HG03575 (cell line): ENCODE measurements at regions not wholly inside any gene's neighbourhood (a gene's known extent, or its start where the extent isn't known, plus 50 kb on each side); places are given as distances from the start of the nearest gene placed in this dataset.
"Not testable (repeated sequence)": the region's sequence is repeated elsewhere in the genome, so short reads cannot be mapped to it uniquely, and the experiment has no call there.

ENCODE experiments used
- ATAC-seq: cut with Tn5 transposase; IDR thresholded peaks from one replicate; pipeline ENCODE4 v1.9.1; 2021; ENCODE audit not compliant: unreplicated experiment, insufficient number of reproducible peaks, low FRiP score; ENCODE audit errors: extremely low read depth

DNA sequence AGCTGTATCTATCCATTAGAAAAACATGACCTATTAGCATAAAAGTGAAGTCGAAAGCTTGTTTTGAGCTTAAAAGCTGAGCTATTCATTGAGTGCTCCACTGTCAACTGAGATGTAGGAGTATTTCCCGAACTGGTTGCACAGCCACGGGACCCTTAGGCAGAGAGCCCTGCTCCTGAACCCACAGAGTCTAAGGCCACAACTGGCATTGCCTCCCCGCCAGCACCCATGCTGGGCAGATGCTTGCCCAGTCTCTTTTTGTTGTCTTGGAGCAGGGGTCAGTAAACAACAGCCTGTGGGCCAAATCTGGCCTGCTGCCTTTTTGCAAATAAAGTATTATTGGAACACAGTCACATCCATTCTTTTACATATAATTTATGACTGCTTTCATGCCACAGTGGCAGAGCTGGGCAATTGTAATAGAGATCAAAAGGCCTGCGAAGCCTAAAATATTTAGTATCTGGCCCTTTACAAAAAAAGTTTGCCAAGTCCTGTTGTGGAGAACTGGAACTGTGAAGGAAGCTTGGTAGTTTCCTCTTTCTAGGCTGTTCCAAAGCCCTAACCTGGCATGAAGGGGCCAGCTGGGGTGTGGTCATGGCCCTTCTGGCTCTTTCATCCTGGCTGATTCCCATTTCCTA lies 58.4 kb upstream of the WAPL start:
- ATAC-seq = no peak

DNA sequence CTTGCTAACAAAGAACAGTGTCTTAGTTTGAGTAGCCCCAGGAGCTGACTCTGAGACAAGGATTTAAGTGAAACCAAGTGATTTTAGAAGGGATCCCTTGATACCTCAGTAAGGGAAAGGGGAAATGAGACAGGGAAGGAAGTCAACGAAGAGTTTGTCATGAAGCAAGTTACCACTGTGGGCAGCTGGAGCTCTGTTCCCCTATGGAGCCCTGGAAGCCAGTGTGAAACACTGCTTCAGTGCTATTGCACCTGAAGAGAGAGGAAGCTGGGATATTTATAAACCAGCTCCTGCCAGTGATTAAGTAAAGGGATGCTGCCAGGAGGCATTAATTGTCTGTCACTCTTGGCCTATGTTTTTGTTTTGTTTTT lies 58.9 kb upstream of the WAPL start:
- no peak for ATAC-seq

DNA sequence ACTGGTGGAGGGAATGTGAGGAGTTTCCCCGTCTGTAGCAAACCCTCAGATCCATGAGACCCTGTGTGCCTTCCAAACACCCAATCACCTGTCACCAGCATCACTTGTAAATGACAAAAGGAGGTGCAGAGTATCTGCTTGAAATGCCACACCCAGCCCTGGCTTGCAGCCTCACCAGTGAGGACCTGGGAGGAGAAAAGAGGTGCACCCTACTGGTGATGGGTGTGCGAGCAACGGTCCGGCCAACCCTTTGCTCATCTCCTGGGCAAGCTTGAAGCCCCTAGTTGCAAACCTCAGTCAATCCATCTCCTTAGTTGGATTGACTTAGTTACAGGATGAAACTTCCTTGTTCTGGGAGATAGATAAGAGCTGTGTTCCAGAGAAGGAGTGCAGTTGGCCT lies 62.4 kb upstream of the WAPL start:
- ATAC-seq = no peak

DNA sequence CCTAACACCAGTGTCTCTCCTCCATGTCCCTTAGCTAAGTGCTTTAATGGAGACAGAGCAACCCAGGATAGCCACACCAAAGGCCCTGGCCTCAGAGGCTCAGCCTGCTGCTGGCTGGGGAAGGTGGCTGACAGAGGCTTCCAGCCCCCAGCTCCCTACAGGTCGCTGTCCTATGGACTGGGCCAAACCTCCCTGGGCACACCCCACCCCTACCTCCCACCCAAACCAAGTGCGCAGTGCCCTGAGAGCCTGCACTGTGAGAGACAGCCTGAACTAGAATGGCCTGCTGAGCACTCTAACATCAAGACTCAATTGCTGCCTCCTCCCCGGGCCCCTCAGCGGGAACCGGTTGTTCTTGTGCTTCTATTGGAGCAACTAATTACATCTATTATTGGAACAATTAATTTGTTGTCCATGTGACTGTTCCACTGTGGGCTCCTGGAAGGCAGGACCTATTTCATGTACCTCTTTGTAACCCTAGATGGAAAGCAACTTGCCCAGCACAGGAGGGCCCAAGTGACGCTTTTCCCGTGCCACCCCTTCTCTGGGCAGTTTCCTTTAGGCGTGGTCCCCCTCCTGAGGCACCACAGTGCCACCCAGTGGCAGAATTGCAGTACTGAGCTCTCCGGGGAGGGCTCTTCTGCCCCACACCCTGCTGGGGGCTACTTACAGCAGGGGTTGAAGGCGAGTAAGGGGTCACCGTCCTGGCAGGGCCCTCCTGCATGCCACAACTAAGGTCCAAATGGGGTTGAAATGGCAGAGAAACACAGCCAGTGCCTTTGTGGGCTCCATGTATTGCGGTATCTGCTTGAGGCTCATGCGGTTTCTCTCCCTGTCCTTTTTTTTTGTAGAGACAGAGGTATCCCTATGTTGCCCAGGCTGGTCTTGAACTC lies 63.7 kb upstream of the WAPL start:
- ATAC-seq = no peak

DNA sequence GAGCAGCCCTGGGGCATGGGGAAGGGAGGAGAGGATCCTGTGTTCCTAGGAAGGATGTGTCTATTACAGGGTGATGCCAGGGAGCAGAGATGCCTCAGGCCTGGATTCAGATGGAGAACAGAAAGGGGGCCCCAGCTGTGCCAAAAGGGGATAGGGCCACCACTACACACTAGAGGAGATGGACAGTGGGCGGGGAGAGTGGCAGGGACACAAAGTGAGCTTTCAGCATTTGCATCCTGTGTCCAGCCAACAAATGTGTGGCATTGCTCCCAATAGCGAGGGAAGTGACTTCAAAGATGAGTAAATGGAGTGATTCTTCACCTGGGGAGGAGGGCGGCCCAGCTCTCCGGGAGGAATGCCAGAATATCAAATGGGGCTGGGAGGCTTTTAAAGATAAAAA lies 64.9 kb upstream of the WAPL start:
- ATAC-seq = no peak

DNA sequence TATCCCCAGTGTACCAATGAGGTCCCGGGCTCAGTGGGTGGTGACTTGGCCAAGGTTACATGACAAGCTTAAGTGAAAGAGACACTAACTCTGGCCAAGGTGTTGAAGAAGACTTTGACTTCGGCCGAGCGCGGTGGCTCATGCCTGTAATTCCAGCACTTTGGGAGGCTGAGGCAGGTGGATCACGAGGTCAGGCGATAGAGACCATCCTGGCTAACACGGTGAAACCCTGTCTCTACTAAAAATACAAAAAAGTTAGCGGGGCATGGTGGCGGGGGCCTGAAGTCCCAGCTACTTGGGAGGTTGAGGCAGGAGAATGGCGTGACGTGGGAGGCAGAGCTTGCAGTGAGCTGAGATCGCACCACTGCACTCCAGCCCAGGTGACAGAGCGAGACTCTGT lies 65.6 kb upstream of the OPN4 start:
- ATAC-seq = not testable (repeated sequence)

DNA sequence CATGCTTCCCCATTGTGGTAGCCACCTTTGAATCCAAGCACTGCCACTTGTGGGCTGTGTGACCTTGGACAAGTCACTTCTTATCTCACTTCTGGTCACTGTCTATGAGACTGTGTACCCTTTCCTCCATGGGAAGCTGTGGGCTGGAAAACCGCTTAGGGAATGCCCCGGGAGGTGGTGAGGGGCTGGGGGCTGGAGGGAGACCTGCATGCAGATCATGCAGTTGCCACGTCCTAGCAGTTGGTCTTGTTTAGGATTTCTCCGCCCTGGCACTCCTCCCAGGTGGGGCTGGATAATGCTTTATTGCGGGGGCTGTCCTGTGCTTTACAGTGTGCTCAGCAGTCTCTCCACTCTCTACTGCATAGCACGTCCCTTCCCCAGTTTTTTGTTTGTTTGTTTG lies 62.9 kb upstream of the OPN4 start:
- ATAC-seq = no peak

DNA sequence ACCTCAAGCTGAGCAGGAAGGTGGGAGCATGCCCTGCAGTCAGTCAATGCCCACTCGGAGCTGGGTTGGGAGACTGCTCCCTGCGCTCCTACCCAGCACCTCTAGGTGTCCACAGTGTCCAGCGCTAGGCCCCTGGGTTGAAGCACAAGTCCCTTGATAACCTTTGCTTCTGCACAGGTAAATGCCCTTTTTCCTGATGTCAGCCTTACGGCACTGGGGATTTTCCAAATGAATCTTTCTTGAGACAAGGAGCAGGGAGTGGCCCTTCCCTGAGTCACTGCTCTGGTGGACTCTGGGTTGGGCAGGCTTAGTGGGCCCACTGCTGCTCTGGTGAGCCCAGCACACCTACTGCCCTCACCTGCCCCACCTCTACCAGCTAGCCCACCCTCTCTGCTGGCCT lies 61.9 kb upstream of the OPN4 start:
- no peak for ATAC-seq

DNA sequence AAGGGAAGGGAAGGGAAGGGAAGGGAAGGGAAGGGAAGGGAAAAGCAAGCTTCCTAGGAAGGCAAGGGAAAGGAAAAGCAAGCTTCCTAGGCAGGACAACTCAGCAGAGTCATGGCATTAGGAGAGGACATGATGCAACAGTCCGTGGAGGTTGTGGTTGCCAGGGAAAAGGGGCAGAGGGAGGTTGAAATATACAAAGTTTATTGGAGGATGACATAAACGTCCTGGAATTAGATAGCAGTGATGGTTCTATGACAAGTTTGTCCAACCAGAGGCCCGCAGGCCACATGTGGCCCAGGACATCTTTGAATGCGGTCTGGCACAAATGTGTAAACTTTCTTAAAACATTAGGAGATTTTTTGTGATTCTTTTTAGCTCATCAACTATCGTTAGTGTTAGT lies 59.8 kb upstream of the OPN4 start:
- no peak for ATAC-seq

DNA sequence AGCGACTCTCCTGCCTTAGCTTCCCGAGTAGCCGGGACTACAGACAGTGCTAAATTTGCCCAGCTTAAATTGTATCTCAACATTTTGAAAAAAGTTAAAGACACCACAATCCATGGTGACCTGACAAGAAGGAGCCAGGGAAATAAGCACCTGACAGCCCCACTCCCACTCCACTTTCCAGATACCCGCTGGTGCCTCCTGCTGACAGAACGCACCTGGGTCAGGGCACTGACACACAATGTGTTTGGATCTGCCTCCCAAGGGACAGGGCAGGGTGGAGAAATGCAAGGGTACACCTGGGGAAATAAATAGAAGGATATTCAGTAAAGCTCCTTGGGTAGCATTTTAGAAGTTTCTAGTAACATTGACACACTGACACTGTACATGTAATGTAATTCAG lies 58.9 kb upstream of the OPN4 start:
- ATAC-seq = no peak

DNA sequence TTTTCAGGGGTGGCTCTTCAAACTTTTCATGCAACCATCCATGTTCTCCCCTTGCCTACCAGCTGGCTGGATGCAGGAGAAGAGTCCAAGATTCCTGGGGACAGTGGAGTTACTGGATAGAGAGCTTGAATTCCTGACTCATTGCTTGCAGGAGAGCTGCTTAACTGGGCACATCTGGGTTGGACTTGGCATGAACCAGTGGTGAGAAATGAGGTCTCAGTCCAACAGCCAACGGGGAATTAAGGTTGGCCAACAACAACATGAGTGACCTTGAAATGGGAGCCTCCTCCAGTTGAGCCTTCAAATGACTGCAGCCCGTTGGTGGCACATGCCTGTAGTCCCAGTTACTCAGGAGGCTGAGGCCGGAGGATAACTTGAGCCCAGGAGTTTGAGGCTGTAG lies 58.1 kb upstream of the OPN4 start:
- no peak for ATAC-seq

DNA sequence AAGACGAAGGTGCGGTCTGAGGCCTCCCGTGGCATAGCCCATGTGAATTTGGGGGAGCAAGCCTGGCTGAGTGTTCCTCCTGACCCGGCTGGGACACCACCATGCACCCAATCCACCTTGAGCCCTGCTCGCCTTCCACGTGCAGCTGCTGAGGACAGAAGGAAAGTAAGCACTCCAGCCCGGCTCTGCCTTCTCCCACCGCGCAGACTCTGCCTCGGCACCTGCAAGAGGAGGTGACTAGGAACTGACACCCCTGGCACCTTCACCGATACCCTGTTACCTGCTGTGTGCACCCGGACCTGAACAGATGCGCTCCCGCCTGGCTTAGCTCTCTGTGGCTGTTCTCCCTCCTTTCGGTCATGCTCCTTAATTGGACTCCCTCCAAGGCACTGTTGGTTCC lies 57.0 kb upstream of the OPN4 start:
- no peak for ATAC-seq

DNA sequence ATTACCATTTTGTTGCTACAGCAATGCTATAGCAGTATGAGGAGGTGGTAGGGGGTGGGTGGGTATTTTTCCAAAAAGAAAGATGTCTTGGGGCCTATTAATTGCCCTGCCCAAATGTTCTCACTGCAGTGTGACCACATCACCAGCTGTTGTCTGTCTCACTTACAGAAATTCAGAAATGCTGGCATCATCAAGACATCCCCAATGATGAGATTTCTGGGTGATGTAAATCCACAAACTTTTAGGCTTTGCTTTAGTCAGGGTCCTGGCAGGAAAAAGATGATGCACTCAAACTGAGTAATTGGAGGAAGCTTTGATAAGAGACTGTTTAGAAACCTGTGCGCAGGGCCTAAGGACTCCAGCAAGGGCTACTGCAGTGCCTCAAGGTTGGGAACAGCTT lies 56.2 kb upstream of the OPN4 start:
- ATAC-seq = no peak

DNA sequence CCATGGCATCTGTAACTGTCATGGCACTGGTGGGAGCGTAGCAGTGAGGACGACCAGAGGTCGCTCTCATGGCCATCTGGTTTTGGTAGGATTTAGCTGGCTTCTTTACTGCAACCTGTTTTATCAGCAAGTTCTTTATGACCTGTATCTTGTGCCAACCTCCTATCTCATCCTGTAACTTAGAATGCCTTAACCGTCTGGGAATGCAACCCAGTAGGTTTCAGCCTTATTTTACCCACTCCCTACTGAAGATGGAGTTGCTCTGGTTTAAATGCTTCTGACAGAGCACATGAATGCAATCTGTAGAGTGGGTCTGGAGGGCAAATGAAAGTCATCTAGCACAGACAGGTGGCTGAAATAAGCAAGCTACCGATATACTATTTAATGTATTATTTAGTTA lies 55.3 kb upstream of the OPN4 start:
- ATAC-seq = no peak

DNA sequence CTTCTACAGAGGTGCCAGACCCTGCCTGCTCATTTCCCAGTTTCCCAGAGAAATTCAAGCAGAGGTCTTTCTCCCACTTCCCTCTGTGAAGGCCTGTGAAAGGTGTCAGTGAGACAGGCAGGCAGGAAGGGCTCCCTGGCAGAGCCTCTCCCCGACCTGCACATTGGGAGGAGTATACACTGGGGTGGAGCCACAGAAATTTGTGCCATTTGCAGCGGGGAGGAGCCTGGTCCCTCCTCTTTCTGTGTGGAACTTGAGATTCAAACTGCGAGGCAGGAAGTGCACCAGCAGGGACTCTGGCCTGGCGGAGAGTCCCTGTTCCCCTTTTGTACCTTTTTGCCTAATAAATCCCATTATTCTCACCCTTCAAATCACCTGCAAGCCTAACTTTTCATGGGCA lies 54.6 kb upstream of the OPN4 start:
- peak; percentile 45 for ATAC-seq

DNA sequence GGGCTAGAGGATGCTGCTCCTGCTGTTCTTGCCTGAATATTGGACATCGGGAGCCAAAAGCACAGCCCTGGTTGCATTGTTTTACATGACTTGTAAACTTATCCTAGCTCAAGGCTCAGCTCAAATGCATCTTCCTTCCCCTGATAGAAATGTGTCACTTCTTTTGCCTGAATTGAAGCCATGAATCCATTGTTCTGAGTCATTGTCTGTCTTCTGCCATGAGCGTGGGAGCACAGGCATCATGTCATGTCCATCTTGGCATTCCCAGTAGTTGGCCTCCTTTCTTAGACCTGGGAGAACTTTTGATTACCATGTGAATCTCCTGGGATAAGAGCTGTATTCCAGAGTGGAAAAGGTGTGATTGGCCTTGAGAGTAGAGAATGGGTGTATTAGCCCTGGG lies 54.1 kb upstream of the OPN4 start:
- ATAC-seq = no peak

DNA sequence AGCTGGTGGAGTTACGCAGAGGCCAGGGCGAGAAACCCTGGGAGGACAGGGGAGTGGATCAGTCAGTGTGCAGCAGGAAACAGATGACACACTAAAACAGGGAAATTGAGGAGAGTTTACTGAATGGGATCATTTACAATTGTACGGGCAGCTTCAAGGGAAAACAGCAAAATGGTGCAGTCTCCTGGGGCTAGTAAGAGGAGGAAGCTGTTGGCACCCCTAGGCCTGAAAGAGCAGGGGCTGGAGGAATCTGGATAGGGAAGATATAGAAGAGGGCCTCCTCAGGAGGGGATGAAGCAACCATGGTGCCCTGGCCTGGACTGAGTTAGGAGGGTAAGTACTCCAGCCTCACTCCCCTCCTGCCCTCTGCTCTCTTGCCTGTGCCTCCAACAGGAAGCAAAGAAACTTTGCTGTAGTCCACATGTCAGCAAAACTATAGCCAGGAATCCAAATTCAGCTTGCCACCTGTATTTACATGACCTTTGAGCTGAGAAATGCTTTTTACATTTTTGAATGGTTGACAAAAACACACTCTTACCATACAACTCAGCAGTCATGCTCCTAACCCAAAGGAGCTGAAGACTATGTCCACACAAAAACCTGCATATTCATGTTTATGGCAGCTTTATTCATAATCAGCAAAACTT lies 52.3 kb upstream of the OPN4 start:
- ATAC-seq = no peak

DNA sequence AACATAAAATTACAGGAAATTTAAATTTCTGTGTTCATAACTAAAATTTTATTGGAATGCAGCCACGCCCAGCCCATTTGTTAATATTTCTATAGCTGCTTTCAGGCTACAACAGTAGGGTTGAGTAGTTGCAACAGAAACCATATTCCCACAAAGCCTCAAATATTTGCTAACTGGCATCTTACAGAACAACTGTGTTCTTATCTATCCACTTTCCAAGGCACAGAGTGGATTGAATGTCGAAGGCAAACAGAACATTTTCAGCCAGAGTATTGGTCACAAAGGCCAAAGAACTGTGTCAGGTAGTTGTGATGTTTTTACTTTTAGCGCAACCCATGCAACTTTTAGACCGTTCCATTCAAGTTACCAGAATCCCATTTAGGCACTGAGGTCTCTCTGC lies 51.1 kb upstream of the OPN4 start:
- ATAC-seq = no peak
